UCSD-AML1 (cell line): ENCODE measurements at regions not wholly inside any gene's neighbourhood (a gene's known extent, or its start where the extent isn't known, plus 50 kb on each side); places are given as distances from the start of the nearest gene placed in this dataset.

Experiments used
- DNase-seq: peaks from one replicate; lab custom pipeline; 2025; ENCODE audit not compliant: unreplicated experiment; lab: John Stamatoyannopoulos, UW

DNA sequence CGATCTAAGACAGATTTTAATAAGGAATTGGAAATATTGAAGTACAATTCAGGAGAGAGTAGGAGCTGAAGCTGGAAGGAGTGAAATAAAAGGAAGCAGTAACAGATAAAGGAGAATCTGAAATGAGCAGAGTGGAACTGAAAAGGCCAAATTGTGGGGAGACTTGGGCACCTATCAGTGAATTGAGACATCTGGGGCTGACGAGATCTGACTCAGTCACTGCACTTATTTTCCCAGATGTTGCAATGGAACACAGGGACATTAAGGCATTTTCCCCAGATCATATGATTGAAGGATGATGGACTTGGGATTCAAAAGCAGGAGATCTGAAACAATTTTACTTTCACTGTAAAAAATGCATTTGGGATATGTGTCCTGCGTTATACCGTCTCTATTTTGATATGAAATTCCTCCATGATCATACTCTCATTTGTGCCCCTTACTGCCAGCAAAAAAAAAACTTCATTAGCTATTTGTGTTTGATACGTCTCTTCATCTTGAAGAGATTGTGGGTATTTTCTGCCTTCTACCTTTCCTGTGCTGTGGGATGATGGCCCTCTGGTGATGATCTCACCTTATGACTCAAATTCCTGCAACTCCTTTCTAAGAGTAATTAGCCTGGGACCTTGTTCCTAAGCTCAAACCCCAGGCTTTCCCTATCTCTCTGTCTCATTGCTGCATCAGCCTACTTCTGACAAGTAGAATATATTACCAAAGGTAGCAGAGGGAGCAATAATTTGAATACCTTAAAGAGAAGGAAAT lies 278.5 kb upstream of the MAN1A1 start:
- DNase-seq: no peak

DNA sequence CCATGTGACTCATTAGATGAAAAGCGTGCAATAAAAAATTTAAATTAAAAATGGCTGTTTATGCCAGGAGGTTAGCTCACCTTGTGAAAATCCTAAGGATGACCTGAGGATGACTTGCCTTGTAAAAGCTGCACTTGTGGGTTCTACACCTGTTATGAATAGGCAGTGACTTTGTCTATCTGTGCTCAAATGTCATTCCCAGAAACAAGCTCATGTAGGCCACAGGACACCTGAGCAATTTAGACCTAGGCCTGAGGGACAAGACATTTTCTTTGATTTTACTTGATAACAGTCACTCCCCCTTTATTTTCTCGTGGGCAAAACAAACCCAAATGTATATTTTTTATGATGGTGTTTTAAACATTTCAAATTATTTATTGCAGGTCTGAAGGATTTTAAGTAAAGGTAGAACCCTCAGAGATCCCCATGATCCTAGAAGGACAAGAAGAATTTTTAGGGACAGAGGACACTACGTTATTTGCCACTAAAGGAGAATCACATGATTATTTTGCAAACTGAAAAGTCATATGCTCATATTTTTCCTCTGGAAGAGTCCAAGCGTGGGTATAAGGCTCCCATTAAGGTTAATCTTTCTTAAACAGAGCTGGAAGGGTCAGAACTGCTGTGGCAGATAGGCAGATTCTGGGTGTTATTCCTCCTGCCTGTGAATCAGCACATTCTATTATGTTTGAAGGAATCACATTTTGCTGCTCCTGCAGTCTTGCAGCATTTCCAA lies 277.5 kb upstream of the MAN1A1 start:
- no peak for DNase-seq

DNA sequence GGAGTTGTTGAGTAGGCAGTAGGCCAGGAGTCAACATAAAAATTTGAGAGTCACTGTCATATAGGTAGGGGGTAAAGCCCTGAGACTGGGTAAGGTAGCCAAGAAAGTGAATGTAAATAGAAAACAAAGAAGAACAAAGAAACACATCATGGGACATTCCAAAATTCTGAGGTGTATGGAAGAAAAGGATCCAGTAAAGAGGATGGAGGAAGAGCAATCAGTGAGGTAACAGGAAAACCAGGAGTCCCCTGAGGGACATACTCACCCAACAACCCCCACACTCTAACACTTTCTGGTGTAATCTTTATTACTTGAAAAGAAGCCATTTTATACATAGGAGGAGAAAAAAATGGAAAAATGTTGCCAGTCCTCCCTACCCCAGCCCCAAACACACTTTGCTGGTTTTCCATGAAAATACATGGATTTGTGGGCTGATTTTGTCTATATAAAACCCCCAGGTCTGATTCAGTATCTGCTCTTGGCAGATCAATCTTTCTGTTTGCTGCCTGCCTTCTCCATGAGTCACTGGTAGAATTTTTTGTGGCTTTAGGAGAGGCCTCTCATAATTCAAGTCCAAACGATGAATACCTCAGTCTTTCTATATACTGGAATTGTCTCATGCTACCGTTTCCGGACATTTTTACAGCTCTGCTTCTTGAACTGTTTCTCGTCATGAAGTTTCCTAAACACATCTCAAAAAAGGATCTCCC lies 271.4 kb upstream of the MAN1A1 start:
- no peak for DNase-seq

DNA sequence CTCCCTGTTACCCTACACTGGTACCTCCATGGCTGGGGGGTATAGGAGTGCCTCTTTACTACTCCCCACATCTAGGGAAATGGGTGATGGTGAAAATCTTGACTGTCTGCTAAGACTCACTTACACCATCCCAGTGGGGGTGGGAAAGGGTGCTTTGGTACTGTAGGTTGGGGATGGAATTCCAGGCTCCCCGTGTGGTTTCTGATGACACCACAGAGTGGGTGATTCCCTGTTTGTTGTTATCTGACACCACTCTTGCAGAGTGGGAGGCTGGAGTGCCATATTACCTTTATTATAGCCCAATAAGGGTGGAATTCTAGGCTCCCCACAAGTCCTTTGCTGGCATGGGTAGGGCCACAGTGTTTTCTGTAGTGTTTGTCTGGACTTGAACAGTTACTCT lies 264.6 kb upstream of the MAN1A1 start:
- DNase-seq: no peak

DNA sequence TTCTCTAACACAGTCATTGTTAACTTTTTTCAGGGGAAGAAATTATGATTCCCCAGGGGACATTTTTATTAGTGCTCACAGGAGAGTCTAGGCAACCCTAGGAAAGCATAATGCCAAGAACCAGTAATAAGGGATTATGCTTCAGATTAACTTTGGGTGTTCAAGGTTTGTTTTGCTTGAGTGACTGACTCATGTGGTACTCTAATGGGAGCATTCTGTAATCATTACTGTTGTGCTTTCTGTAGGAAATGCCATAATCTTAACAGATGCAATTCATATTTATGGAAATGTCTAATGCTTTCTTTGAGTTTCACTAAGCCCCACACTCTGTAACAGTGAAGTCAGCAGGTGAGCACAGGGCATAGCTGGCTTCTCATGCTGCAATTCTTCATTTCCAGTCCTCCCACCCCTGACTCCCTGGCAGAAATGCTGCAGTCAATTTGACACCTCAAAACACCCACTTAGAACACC lies 263.4 kb upstream of the MAN1A1 start:
- no peak for DNase-seq

DNA sequence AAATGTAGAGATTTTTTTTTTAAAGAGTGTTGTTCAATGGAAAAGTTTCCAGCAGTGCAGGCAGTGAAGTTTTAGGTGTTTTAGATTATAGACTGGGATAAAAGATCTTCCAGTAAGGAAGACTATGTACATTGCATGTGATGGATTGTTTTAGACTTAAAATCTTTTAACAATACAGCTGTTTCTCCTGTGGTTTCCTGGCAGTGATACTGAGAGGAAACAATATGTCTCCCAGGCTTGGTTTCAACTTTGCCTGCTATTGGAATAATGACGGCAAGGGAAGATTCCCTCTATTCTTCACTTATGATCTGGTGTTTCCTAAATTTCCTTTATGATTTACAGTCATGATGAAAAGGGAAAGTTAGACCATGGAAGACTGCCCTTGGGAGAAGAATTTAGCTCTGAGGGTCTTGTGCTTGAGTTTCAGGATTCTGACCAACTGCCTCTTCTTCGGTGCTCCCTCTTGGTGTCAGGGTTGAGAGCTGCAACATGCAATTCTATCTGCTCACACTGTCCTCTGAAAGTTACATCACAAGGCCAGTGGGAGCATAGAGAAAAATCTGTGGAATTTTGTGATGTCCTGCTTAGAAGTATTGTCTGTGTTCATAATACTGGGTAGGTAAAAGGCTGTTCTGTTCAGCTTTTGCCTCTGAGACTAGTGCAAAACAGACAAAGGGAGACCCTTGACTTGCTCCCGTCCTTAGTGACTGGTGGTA lies 262.8 kb upstream of the MAN1A1 start:
- DNase-seq: no peak

DNA sequence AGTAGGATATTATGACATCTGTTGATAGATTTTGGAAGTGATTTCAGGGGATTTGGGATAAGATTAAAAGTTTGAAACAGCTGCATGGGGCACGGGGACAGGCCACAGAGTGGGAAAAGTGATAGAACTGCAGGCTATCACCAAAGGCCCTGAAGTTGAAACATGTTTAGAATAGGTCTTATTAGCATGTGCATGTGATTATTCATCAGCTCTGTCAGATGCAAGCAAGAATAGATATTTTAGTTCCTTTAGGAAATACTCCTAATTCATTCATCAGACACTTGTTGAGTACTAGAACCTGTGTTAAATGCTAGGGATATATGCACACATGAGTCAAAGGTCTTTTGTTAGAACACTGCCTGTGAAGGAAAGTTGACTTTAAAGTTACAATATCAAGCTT lies 261.2 kb upstream of the MAN1A1 start:
- no peak for DNase-seq

DNA sequence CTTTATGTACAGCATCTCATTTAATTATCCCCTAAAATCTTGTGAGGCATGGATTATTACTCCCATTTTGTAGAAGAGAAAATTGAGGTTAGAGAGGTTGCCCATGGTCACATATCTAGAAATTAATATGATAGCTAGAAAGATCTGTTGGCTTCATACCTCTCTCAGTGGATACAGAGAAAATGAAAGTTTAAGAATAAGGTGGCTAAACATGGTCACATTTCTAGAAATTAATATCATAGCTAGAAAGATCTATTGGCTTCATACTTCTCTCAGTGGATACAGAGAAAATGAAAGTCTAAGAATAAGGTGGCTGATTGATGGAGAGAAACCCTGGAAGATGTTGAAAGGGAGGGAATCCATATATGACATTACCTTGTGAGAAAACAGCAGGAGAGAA lies 260.7 kb upstream of the MAN1A1 start:
- DNase-seq: no peak

DNA sequence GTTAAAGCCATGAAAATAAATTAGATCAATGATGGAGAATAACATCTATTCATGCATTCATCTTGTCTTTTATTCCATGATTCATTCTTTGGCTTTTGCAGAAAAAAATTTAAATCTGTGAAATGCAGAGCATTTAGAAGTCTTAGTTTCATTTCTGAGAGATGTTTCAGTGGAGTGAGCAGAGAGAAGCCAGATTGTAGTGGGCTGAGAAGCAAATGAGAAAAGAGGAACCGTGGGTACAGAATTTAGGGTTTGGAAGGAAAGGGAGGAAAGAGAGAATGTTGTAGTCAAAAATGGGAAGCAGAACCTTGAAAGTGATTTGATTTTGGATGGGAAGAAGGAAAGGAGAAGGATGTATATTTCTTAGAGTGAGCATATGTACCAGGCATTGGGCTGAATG lies 260.3 kb upstream of the MAN1A1 start:
- no peak for DNase-seq

DNA sequence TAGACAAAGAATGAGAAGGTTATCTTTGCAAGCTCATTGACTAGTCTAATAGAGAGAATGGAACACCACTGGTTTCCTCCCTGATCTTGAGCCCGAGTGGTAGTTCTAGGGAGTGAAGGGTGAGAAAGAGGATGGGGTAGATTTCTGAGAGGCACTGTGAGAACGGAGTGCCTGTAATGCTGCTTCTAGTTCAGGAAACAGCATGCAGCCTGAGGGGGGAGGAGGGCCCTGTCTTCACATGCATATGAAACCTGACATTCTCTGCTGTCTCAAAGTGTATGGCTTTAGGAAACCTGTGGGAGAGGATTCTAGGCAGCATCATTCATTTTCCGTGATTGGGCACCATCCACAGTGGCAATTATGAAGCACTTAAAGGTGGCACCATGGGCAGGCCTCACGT lies 259.4 kb upstream of the MAN1A1 start:
- no peak for DNase-seq

DNA sequence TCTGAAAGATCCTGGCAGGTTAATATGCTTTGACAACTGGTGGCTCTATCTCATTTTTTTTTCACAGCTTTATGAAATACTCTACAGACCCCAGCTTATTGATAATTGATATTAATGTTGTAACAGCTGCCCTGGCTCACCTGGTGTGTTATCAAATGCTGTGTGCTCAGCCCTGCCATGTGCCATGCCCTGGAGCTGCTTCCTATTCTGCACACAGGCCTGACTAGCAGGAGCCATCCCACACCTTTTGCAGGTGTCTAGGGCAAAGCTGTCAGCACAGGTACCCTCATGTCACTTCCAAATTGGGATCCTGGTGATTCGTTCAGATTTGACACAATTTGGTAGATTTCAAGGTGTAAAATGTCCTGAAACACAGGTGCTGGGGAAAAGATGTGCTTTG lies 254.6 kb upstream of the MAN1A1 start:
- DNase-seq: no peak

DNA sequence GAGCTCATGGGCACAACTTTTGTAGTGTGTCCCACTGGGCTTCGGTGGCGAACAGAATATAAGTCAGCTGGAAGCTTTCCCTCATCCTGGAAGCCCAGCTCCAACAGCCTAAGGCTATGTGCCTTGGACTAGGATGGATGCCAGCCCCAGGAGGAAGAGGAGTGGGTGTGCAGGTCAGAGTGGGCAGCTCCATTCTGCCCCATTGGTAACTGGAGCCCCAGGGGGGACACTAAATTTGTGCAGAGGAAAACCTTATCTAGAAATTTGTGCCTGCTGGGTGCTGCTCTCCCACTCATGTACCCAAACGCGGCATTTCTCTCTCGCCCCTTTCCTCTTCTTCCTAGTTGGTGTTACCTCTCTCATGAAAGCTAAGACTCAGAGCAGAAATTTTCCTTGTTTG lies 253.9 kb upstream of the MAN1A1 start:
- no peak for DNase-seq

DNA sequence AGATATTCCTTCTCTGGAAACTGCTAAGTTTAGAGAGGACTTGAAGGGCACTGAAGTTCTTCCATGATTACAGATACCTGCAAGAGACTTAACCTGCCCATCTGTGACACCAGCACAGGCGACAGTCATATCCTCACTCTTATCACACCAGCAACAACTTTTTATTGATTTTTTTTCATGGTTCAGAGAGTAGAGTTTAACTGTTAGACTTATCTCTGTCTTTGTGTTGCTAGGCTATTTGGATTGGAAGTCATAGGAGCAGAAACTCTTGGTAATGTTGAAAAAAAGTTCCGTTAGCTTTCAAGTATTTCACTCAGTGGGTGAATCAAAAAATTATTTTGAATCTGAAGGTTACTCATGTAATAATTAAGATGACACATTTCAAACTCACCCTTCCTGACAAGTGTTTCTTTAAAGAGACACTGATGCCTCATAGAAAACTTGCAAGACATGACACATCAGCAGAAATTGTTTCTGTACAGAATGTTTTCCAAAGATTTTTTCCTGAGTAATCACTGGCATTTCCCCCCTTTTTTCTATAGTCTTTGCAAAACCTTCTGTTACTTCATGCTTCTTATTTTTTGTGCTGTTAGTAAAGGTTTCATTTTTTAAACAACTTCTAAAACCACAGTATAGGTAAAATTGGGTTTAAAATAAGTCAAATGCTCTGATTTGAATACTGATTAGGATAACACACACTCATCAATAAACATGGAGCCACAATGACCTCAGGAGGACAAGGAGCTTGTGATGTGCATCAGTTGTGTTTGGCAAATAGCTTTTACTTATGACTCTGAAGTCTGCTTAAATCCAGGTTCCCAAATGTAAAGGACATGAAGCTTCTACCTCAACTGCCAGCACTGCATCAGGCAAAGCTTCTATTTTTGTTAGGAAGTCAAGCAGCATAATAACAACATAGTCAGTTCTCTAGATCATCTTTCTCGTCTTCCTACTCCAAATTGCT lies 252.9 kb upstream of the MAN1A1 start:
- DNase-seq: no peak

DNA sequence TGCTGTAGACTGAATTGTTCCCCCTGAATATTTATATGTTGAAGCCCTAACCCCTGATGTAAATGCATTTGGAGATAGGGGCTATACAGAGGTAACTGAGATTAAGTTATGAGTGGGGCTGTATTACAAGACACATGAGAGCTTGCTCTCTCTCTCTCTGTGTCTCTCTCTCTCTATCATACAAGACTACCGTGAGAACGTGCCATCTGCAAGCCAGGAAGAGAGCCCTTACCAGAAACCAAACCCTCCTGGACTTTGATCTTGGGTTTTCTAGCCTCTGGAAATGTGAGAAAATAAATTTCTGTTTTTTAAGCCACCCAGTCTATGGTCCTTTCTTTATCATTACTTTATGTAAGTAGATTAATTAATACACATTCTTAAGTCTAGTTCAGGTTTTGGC lies 249.3 kb upstream of the MAN1A1 start:
- DNase-seq: no peak

DNA sequence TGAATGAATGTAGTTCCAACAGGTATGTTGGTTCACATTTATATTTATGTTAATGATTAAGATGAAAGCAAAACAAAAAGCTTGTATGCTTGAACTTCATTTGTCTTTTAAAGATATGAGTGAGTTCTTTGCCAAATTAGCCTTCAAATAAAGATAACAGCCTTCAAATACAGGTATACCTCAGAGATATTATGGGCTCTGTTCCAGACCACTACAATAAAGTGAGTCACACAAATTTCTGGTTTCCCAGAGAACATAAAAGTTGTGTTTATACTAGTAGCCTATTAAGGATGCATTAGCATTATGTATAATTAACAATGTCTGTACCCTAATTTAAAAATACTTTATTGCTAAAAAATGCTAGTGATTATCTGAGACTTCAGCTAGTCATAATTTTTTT lies 245.3 kb upstream of the MAN1A1 start:
- no peak for DNase-seq

DNA sequence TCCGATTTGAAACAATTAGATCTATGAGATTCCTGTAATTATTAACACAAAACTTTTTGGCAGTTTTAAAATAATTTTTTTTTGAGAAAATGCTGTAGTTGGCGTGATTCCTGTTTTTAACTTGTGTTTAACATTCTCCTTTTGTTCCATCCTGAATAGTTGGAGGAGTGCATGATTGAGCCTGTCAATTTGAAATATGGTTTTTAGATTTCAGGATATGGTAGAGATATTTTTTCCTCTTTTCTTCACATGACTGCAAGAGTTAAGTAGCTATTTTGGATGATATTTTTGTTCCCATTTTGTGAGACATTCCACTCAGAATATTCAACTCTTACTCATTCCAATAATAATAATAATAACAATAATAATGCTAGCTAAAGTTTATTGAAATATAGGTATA lies 241.7 kb upstream of the MAN1A1 start:
- no peak for DNase-seq

DNA sequence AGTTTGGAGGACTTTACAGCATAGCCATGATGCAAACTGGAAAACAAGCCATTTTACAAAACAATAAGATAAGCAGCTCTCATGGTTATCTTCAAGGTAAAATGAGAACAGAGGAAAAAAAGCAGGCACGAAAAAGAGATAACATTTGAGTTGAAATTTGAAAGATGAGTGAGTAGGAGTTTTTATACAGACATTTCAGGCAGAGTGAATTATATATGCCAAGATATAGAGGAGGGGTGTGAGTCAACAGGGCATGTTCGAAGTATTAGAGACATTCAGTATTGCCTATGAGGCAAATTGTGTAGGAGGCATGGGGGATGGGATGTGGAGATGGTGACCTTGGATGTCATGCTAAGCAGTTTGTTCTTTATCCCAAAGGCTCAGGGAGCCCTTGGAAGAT lies 240.5 kb upstream of the MAN1A1 start:
- no peak for DNase-seq

DNA sequence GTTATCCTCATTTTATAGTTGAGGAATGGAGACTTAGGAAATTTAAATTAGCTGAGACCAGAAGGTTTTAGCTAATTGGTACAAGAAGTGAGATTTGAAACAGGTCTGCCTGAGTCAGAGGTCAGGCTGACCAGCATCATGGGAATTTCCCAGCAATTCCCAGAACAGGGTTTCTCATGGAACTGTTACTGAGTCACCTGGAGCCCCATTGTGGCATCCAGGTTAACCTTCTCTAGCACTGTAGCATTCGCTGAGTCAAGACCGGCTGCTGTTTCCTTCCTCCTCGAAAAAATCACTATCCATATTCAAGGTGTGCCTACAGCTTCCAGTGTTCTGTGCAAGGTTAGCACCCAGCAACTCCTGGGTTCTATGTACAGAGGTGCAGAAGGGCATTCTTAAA lies 238.0 kb upstream of the MAN1A1 start:
- no peak for DNase-seq

DNA sequence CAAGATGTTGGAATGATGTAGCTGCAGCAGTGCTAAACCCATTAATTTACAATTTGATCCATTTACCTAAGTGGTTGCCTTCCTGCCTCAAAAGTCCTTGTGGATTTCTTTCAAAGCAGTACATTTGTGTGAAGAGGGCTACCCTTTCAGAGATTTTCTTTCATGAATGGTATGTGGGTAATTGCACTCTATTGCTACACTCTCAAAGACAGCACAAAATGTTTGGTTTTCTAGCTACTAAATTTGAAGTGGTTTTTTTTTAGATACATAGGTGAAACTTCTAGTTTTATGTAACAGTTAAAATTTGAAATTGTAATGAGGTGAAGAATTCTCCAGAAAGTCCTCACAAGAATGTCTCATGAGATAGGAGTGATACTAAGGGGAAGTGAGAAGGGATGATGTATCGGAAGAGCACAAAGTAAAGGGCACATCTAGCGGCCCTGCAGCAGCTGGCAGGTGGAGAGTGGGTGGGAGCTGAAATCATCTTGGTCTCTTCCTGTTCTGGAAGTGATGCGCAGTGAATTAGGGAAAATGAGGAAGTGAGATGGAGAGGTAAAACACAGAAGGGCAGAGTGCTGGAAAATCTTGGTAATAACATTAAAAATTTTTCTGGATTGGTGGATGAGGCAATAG lies 236.8 kb upstream of the MAN1A1 start:
- DNase-seq: no peak

DNA sequence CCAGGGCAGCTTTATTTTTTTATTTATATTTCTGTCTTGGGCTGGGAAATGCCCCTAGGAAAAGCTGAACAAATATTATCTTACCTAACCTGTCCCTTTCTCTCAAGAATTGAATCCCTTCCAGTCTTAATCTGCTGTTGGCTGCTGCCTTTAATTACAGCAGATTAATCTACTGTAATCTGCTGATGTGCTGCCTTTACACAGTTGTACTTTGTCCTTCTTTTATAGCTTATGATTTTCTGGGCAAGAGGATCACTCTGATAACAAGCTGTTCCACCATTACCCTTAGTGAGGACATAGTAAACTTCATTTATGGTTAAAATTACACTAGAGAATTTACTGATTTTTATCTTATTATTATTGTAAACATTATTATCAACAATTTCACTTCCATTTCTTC lies 234.5 kb upstream of the MAN1A1 start:
- no peak for DNase-seq
